ENCODE measurements at regions not wholly inside any gene's neighbourhood (a gene's known extent, or its start where the extent isn't known, plus 50 kb on each side); places are given as distances from the start of the nearest gene placed in this dataset.

DNA sequence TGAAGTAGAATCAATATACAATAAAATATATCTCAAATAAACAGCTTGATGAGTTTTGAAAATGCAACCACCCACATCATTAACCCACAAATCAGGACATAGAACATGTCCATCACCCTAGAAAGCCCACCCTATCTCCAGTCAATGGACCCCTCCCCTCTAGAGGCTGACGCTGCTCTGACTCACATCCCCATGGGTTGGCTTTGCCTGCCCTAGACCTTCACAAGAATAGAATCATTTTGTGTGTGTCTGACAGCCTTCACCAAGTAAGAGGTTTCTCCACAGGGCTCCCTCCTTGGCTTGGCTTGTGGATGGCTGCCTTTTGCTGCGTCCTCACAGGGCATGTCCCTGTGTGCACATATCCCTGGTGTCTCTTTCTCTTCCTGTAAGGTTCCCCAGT is 250.2 kb upstream of the RTL1 start:
- peaks cover 0 to 6% (median 6%) of the 10 kb centered on the region in 3 donors for H3K27me3 Mint-ChIP-seq (ENCODE audit: low read depth in 3 of 3)
- no peaks in the 10 kb centered on the region for H3K4me1 Mint-ChIP-seq
- H3K27ac Mint-ChIP-seq = no peak overlapping the region

GRCh38 chr14:101155575-101155974 is 252.1 kb upstream of the RTL1 start:
- no peaks in the 10 kb centered on the region for H3K4me1 Mint-ChIP-seq
- H3K9me3 Mint-ChIP-seq = no peaks in the 10 kb centered on the region
- DNase-seq = no peak
- peaks cover 0 to 8% (median 6%) of the 10 kb centered on the region in 3 donors for H3K27me3 Mint-ChIP-seq (ENCODE audit: low read depth in 3 of 3)
- H3K4me3 Mint-ChIP-seq = no peak overlapping the region
- H3K27ac Mint-ChIP-seq = no peak overlapping the region
- H3K36me3 Mint-ChIP-seq = no peaks in the 10 kb centered on the region

More for the DNA sequence above, 250.2 kb upstream of the RTL1 start:
- no peaks in the 10 kb centered on the region for H3K36me3 Mint-ChIP-seq
- no peak overlapping the region for H3K4me3 Mint-ChIP-seq
- DNase-seq = no peak
- H3K9me3 Mint-ChIP-seq = no peaks in the 10 kb centered on the region

DNA sequence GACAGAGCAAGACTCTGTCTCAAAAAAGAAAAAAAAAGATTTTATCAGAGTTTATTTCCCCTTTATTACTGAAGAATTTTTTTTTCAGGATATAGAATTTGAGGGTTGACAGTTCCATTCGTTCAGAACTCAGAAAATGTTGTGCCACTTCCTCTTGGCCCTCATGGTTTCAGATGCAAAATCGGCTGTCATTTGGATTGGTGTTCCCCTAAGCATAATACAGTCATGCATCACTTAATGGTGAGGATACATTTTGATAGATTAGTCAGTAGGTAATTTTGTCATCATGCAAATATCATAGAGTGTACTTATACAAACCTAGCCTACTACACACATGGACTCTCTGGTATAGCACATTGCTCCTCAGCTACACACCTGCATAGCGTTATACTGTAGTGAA is 263.9 kb upstream of the RTL1 start:
- Mint-ChIP-seq H3K9me3 (peaks cover 3 to 19% (median 10%) of the 10 kb centered on the region in 6 donors), H3K27me3 (ENCODE audit: low read depth in 3 of 3) (peaks cover 0 to 6% (median 3%) of the 10 kb centered on the region in 3 donors), H3K4me1 (no peaks in the 10 kb centered on the region), H3K4me3 (no peak overlapping the region), H3K36me3 (peaks cover 0 to 7% (median 6%) of the 10 kb centered on the region in 3 donors), H3K27ac (no peak overlapping the region)
- DNase-seq = no peak

DNA sequence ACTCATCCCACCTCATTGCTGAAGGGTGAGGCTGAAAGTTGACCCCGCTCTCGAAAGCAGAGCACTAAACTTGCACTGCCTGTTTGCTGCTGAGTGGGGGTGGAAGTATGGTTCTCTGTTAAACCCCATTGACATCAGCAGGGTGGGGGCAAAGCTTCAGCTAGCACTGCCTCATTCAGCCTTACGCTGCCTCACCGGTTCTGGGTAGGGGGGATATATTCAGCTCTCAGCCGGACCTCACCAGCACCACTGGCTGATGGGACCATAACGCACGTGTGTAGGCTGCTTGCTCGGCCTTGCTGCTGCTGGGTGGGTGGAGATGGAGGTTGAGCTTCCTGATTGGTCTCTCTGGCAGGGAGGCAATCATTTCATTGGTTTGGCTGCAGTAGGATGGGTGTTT is 265.7 kb upstream of the RTL1 start:
- peaks cover 0 to 10% (median 3%) of the 10 kb centered on the region in 3 donors for H3K27me3 Mint-ChIP-seq (ENCODE audit: low read depth in 3 of 3)
- no peak overlapping the region for H3K4me3 Mint-ChIP-seq
- no peak overlapping the region for H3K27ac Mint-ChIP-seq
- no peaks in the 10 kb centered on the region for H3K4me1 Mint-ChIP-seq
- H3K9me3 Mint-ChIP-seq = peaks cover 3 to 19% (median 9%) of the 10 kb centered on the region in 6 donors
- no peak for DNase-seq
- H3K36me3 Mint-ChIP-seq = peaks cover 0 to 7% (median 6%) of the 10 kb centered on the region in 3 donors

- H3K27ac Mint-ChIP-seq = no peak overlapping the region
- DNase-seq = no peak
- H3K36me3 Mint-ChIP-seq = peaks cover 0 to 7% (median 6%) of the 10 kb centered on the region in 3 donors
- H3K27me3 Mint-ChIP-seq (ENCODE audit: low read depth in 3 of 3) = peaks cover 2 to 10% (median 5%) of the 10 kb centered on the region in 3 donors
- H3K9me3 Mint-ChIP-seq = peaks cover 0 to 16% (median 8%) of the 10 kb centered on the region in 6 donors
- H3K4me1 Mint-ChIP-seq = no peaks in the 10 kb centered on the region
- no peak overlapping the region for H3K4me3 Mint-ChIP-seq
Measured at GRCh38 chr14:101171650-101172049, 268.1 kb upstream of the RTL1 start.

- no peaks in the 10 kb centered on the region for H3K4me1 Mint-ChIP-seq
- H3K27me3 Mint-ChIP-seq (ENCODE audit: low read depth in 3 of 3) = peaks cover 3 to 6% (median 4%) of the 10 kb centered on the region in 3 donors
- no peaks in the 10 kb centered on the region for H3K9me3 Mint-ChIP-seq
- DNase-seq = no peak
- H3K36me3 Mint-ChIP-seq = no peaks in the 10 kb centered on the region
- H3K4me3 Mint-ChIP-seq = no peak overlapping the region
- H3K27ac Mint-ChIP-seq = no peak overlapping the region
Measured at GRCh38 chr14:101173698-101174521, 270.4 kb upstream of the RTL1 start.

- Mint-ChIP-seq H3K9me3 (no peaks in the 10 kb centered on the region), H3K4me3 (no peak overlapping the region), H3K27ac (no peak overlapping the region), H3K4me1 (no peaks in the 10 kb centered on the region), H3K36me3 (no peaks in the 10 kb centered on the region), H3K27me3 (ENCODE audit: low read depth in 3 of 3) (peaks cover 3 to 6% (median 4%) of the 10 kb centered on the region in 3 donors)
- DNase-seq = no peak
Measured at GRCh38 chr14:101174522-101174838, 271.0 kb upstream of the RTL1 start.

GRCh38 chr14:101174980-101175606 is 271.6 kb upstream of the RTL1 start:
- Mint-ChIP-seq H3K27ac (no peak overlapping the region), H3K9me3 (no peaks in the 10 kb centered on the region), H3K4me1 (no peaks in the 10 kb centered on the region), H3K36me3 (no peaks in the 10 kb centered on the region), H3K4me3 (no peak overlapping the region), H3K27me3 (ENCODE audit: low read depth in 3 of 3) (peaks cover 3 to 6% (median 4%) of the 10 kb centered on the region in 3 donors)
- DNase-seq = no peak

DNA sequence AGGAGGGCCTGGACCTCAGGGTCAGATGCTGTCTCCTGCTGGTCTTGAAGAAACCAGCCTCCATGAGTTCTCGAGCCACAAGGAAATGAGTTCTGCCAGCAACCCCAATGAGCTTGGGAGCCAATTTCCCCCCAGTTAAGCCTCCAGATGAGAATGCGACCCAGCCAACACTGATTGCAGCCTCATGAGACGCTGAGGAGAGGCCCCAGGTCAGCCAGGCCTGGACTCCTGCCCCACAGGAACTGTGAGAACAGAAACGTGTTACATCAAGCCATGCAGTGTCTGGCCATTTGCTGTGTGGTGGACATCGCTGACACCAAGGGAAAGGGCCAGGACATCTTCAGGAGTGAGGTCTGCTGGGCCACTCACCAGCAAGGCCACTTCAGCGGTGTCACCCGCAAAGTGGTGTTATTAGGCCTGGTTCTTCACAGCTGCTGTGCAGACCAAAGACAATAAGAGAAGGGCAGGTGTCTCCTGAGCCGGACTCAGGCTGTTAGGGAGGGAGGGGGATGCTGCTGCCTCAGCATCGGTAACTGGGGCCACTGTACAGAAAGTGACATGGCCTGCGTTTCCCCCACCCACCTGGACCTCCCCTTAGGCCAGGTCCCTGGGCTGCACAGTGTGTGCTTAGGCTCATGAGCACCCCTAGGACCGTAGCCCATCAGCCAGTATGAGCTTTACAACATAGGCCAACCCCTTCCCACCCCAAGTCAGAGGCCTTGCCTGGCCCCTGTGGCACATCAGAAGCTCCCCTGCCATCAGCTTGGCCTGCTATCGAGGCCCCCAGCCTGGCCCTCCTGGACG is 272.4 kb upstream of the RTL1 start:
- Mint-ChIP-seq H3K27ac (no peak overlapping the region), H3K36me3 (no peaks in the 10 kb centered on the region), H3K4me3 (no peak overlapping the region), H3K4me1 (no peaks in the 10 kb centered on the region), H3K9me3 (no peaks in the 10 kb centered on the region), H3K27me3 (ENCODE audit: low read depth in 3 of 3) (peaks cover 3 to 6% (median 4%) of the 10 kb centered on the region in 3 donors)
- no peak for DNase-seq

GRCh38 chr14:101176535-101177205 is 273.1 kb upstream of the RTL1 start:
- H3K9me3 Mint-ChIP-seq = no peaks in the 10 kb centered on the region
- no peak for DNase-seq

GRCh38 chr14:101177301-101177971 is 273.9 kb upstream of the RTL1 start:
- H3K27ac Mint-ChIP-seq = no peak overlapping the region
- H3K9me3 Mint-ChIP-seq = no peaks in the 10 kb centered on the region
- H3K4me1 Mint-ChIP-seq = no peaks in the 10 kb centered on the region

More at GRCh38 chr14:101176535-101177205, 273.1 kb upstream of the RTL1 start:
- Mint-ChIP-seq H3K27ac (no peak overlapping the region), H3K4me1 (no peaks in the 10 kb centered on the region), H3K4me3 (no peak overlapping the region), H3K27me3 (ENCODE audit: low read depth in 3 of 3) (peaks cover 3 to 6% (median 4%) of the 10 kb centered on the region in 3 donors), H3K36me3 (no peaks in the 10 kb centered on the region)

DNA sequence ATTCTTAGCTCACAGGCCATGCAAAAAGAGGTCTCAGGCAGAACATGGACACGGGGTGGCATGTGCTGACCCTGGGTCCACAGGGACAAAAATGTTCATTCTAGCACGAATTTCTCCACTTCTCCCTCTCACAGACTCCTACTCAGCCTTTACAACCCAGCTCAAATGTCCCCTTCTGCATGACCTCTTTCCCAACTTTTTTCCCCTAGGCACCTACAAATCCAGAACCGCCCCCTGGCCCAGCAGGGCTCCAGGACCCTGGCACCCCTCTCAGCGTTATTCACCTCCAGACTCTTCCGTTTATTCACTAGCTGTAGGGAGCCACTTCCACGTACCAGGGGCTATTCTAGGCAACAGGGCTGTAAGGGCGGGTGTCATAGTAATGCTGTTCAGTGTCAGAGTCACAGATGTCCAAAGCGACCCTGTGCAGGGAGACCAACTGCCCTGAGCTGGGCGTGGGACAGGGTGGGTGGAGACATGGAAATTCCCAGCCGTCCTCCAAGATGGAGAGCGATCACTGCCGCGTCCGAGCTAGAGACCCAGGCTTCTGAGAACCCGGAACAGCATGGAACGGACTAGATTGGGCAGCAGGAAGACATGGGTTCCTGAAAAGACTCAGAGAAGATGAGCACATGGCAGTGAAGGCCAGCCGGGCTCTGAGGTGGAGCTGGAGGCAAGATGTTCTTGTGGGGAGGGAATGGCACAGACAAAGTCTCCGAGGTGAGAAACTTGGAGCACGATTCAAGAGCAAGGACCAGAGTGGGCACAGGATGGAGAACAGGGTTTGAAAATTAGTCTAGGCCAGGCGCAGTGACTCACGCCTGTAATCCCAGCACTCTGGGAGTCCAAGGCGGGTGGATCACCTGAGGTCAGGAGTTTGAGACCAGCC is 274.9 kb upstream of the RTL1 start:
- Mint-ChIP-seq H3K4me1 (no peaks in the 10 kb centered on the region), H3K36me3 (no peaks in the 10 kb centered on the region), H3K9me3 (no peaks in the 10 kb centered on the region), H3K4me3 (no peak overlapping the region), H3K27ac (no peak overlapping the region), H3K27me3 (ENCODE audit: low read depth in 3 of 3) (peaks cover 2 to 8% (median 3%) of the 10 kb centered on the region in 3 donors)
- no peak for DNase-seq

More at GRCh38 chr14:101177301-101177971, 273.9 kb upstream of the RTL1 start:
- Mint-ChIP-seq H3K4me3 (no peak overlapping the region), H3K36me3 (no peaks in the 10 kb centered on the region), H3K27me3 (ENCODE audit: low read depth in 3 of 3) (peaks cover 3 to 6% (median 4%) of the 10 kb centered on the region in 3 donors)
- DNase-seq = no peak

Measured in immature natural killer cell (primary cell).